Pancreas (tissue), 10 donors: ENCODE measurements at regions not wholly inside any gene's neighbourhood (a gene's known extent, or its start where the extent isn't known, plus 50 kb on each side); places are given as distances from the start of the nearest gene placed in this dataset.

Source experiments
- ATAC-seq, 4 donors: fragments of 200-7000 bp; cut with Tn5 transposase; one replicate each; pipeline versions ENCODE4 v1.8.0 to v1.9.1; 2020; ENCODE audit warnings: mild to moderate bottlenecking in 4 of 4, moderate library complexity in 4 of 4
- DNase-seq, 6 donors: peaks; one replicate each; pipeline ENCODE4 v3.0.0-alpha.2; 2020
- FAIRE-seq: peaks from 2 replicates; lab custom pipeline; 2012; peaks lifted over from hg19 to GRCh38; lab: Jason Lieb, UNC
- H3K27ac ChIP-seq, 4 donors: fragments of 200-600 bp; sonication (generic); 1 replicate in 3 of 4; 2 replicates in 1 of 4; pipeline versions ENCODE4 v1.5.0 to v1.8.0; 2020
- H3K27me3 ChIP-seq, 4 donors: fragments of 200-600 bp; one replicate each; pipeline ENCODE4 v1.8.0; 2021
- H3K36me3 ChIP-seq, 3 donors: fragments of 200-600 bp; sonication (generic) in 1 of 3; one replicate each; pipeline versions ENCODE4 v1.5.0 to v1.8.0; 2020 to 2021
- H3K4me1 ChIP-seq, 3 donors: fragments of 200-600 bp; one replicate each; pipeline ENCODE4 v1.8.0; 2021
- H3K4me3 ChIP-seq, 4 donors: fragments of 200-600 bp; sonication (generic) in 2 of 4; one replicate each; pipeline versions ENCODE4 v1.5.0 to v1.8.0; 2020 to 2021
- H3K9me3 ChIP-seq, 4 donors: fragments of 200-600 bp; one replicate each; pipeline ENCODE4 v1.8.0; 2021
- WGBS, 2 donors: extraction: QIAGEN DNeasy Blood & Tissue Kit; methylation state at CpG; one replicate each; pipeline ENCODE4 v1.1.7; 2013; 5-methylcytosine and 5-hydroxymethylcytosine counted together
- intact Hi-C, 3 donors: fragments of 100-400 bp; cut with DNase I; formaldehyde crosslinking; loops; one replicate each; pipeline versions ENCODE4 v1.11.1 to v1.14.2; 2022
- TF ChIP-seq, protein P1 (sequence below), 4 donors: fragments of 200-600 bp; sonication (generic) in 3 of 4; IDR thresholded peaks; one replicate each; pipeline versions ENCODE4 v1.5.0 to v1.8.0; 2021; ENCODE audit warnings: antibody characterized with exemption in 4 of 4
- donor health status: healthy with polysubstance abuse.
- donor health status: DM: no; HTN: no; CAD: no; lungs with moderate emphysema.
- donor health status: DM: no; HTN: no; CAD: no.
- donor health status: control.
- donor health status: control.
- donor health status: Bipolar disorder and iron deficiency.
- donor health status: DM: yes; HTN: yes; CAD: no.
- donor health status: DM: no; HTN: no; CAD: no.
- donor health status: DM: no; HTN: no; CAD: no.
- donor health status: DM: yes; HTN: yes; CAD: no.

DNA sequence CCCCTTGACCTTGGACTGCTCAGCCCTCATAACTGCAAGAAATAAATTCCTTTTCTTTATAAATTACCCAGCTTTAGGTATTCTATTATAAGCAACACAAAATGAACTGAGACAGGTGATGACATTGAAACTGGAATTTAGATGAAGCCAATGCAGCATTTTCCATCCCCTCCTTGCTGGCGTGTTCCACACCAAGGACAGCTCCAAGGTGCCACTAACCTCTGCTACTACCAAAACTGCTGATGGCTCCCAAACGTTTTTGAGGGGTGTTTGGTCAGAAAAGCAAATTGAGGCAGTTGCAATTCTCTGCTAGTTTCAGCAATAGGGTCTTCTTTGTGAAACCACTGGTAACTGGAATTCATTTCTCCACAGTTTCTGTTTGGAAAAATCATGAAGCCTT lies 124.8 kb downstream of the DRD1 start:
- ATAC-seq = no peak
- TF ChIP-seq, protein P1, sequence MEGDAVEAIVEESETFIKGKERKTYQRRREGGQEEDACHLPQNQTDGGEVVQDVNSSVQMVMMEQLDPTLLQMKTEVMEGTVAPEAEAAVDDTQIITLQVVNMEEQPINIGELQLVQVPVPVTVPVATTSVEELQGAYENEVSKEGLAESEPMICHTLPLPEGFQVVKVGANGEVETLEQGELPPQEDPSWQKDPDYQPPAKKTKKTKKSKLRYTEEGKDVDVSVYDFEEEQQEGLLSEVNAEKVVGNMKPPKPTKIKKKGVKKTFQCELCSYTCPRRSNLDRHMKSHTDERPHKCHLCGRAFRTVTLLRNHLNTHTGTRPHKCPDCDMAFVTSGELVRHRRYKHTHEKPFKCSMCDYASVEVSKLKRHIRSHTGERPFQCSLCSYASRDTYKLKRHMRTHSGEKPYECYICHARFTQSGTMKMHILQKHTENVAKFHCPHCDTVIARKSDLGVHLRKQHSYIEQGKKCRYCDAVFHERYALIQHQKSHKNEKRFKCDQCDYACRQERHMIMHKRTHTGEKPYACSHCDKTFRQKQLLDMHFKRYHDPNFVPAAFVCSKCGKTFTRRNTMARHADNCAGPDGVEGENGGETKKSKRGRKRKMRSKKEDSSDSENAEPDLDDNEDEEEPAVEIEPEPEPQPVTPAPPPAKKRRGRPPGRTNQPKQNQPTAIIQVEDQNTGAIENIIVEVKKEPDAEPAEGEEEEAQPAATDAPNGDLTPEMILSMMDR (IDR thresholded peaks at IDR 0.05) = no peak
- Histone ChIP-seq H3K4me3 (no peak overlapping the region), H3K27me3 (no peaks in the 10 kb centered on the region), H3K4me1 (no peaks in the 10 kb centered on the region), H3K9me3 (no peaks in the 10 kb centered on the region), H3K36me3 (no peaks in the 10 kb centered on the region), H3K27ac (no peak overlapping the region)
- FAIRE-seq = no peak
- WGBS, 2 donors = 26 to 30% methylated on average over 2 of the region's 2 CpGs
- intact Hi-C loops = no loop called here
- DNase-seq = no peak

DNA sequence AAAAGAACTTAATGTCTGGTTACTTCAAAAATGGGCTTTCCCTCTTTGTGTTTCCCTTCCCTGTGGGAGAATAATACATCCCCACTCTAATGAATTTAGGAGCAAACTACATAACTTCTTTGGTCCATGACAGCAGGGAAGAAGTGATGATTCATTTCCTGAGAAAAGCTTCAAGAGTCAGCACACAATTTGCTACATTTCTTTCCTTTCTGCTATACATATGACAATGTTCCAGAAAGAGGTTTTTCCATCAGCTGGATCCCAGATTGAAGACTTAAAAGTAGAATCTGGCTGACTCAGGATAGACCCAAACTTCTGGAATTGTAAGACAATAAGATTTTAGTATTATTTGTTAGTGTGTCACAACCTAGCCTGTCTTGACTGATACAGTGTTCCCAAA lies 126.1 kb downstream of the DRD1 start:
- FAIRE-seq (no peak), ATAC-seq (no peak), DNase-seq (no peak)
- Histone ChIP-seq H3K27ac (no peak overlapping the region), H3K9me3 (no peaks in the 10 kb centered on the region), H3K4me1 (no peaks in the 10 kb centered on the region), H3K4me3 (no peak overlapping the region), H3K36me3 (no peaks in the 10 kb centered on the region), H3K27me3 (no peaks in the 10 kb centered on the region)
- intact Hi-C loops = no loop called here
- TF ChIP-seq, protein P1 (IDR thresholded peaks at IDR 0.05) = no peak

DNA sequence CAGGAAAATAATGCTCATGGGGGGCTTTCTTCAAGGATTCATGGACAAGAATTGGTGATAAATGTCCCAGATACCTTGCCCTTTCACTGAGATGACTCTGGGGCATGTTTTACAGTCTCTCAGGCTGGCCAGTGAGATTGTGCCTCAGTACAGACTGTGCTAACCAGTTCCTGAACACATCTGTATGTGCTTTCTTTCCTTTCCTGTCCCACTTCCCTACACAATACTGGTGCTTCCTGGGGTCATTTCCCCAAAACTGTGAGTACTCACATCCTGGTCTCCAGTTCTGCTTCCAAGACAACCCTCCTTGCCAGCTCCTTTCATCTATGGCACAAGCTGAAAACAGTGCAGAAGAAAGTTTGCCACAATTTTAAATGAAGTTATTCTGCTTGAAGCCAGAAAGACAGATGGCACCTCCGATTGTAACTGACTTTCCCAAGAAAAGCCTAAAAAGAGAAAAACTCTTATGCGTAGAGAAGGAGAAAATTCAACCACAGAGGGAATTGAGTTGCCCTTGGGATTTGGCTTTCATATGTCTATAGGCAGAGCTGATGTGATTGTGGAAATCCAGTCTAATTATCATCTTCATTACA lies 134.7 kb downstream of the DRD1 start:
- Histone ChIP-seq H3K27ac (no peak overlapping the region), H3K27me3 (no peaks in the 10 kb centered on the region), H3K4me3 (no peak overlapping the region), H3K4me1 (no peaks in the 10 kb centered on the region), H3K9me3 (peaks cover 0 to 3% (median 0%) of the 10 kb centered on the region in 4 donors), H3K36me3 (no peaks in the 10 kb centered on the region)
- 57 to 67% methylated on average over 2 of the region's 2 CpGs for WGBS, 2 donors
- no peak for FAIRE-seq
- DNase-seq = no peak
- TF ChIP-seq, protein P1 (IDR thresholded peaks at IDR 0.05) = no peak
- intact Hi-C loops = no loop called here
- ATAC-seq = no peak

- H3K9me3 ChIP-seq = peaks cover 0 to 3% (median 0%) of the 10 kb centered on the region in 4 donors
- 54 to 59% methylated on average over 5 of the region's 5 CpGs for WGBS, 2 donors
- intact Hi-C loops = no loop called here
- DNase-seq (no peak), FAIRE-seq (no peak), ATAC-seq (no peak)
- no peak overlapping the region for H3K27ac ChIP-seq
- no peaks in the 10 kb centered on the region for H3K27me3 ChIP-seq
- TF ChIP-seq, protein P1 (IDR thresholded peaks at IDR 0.05) = no peak
- no peak overlapping the region for H3K4me3 ChIP-seq
- H3K36me3 ChIP-seq = no peaks in the 10 kb centered on the region
- H3K4me1 ChIP-seq = no peaks in the 10 kb centered on the region
Measured at GRCh38 chr5:175308701-175309100, 135.3 kb downstream of the DRD1 start.

GRCh38 chr5:175306381-175306780 lies 137.6 kb downstream of the DRD1 start:
- intact Hi-C loops = no loop called here
- no peaks in the 10 kb centered on the region for H3K4me1 ChIP-seq
- DNase-seq (no peak), ATAC-seq (no peak), FAIRE-seq (no peak)
- H3K36me3 ChIP-seq = no peaks in the 10 kb centered on the region
- no peak overlapping the region for H3K27ac ChIP-seq
- no peaks in the 10 kb centered on the region for H3K27me3 ChIP-seq
- 61 to 70% methylated on average over 2 of the region's 2 CpGs for WGBS, 2 donors
- TF ChIP-seq, protein P1 (IDR thresholded peaks at IDR 0.05) = no peak
- peaks cover 0 to 3% (median 0%) of the 10 kb centered on the region in 4 donors for H3K9me3 ChIP-seq
- no peak overlapping the region for H3K4me3 ChIP-seq
